Erythroblast (primary cell): ENCODE measurements at regions not wholly inside any gene's neighbourhood (a gene's known extent, or its start where the extent isn't known, plus 50 kb on each side); places are given as distances from the start of the nearest gene placed in this dataset.

ENCODE experiments used
- GATA1 ChIP-seq: IDR thresholded peaks from 2 replicates; pipeline ENCODE4 v1.6.1; 2011; ENCODE audit warnings: low read depth, mild to moderate bottlenecking, control low read depth, low read length, moderate library complexity
- POLR2A ChIP-seq: IDR thresholded peaks from 2 replicates; pipeline ENCODE4 v1.6.1; 2011; ENCODE audit warnings: mild to moderate bottlenecking, low read length

DNA sequence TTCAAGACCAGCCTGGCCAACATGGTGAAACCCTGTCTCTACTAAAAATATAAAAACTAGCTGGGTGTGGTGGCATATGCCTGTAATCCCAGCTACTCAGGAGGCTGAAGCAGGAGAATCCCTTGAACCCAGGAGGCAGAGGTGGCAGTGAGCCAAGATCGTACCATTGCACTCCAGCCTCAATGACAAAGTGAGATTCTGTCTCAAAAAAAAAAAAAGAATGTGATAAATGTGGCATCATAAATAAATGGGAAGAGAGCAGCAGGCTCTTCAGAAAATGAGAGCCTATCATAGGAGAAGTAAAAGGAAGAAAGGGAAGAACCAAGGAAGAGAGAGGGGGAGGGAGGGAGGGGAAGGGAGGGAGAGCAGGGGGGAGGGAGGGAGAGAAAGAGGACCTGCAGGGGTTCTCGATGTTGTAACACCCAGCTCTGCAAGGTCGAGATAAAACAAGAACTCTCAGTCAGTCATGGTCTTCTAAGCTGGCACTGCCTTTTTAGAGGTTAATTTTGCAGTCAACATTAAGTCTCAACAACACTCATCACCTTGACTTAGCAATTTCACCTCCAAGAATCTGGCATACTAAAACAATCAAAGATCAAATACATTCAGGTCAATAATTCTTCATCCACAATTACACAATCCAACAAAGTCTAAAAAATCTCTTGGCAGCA, 68.7 kb upstream of the SIMC1 start:
- no peak for TF ChIP-seq POLR2A
- TF ChIP-seq GATA1, result no peak
